Prostate gland (tissue), 2 donors: ENCODE measurements at regions not wholly inside any gene's neighbourhood (a gene's known extent, or its start where the extent isn't known, plus 50 kb on each side); places are given as distances from the start of the nearest gene placed in this dataset.

ENCODE experiments used
- CTCF ChIP-seq, 4 experiments: fragments of 200-600 bp in 2 of 4; fragments of 450-650 bp in 2 of 4; sonication (generic) in 2 of 4; IDR thresholded peaks; 1 replicate in 3 of 4; 2 replicates in 1 of 4; pipeline ENCODE4 v1.5.1; 2016 to 2019; ENCODE audit warnings: antibody characterized with exemption in 4 of 4, mild to moderate bottlenecking in 2 of 4, moderate library complexity in 2 of 4
- POLR2A ChIP-seq: fragments of 450-650 bp; IDR thresholded peaks from one replicate; pipeline ENCODE4 v1.6.1; 2016; ENCODE audit warnings: antibody characterized with exemption, mild to moderate bottlenecking
- POLR2AphosphoS5 ChIP-seq: sonication (generic); formaldehyde crosslinking; IDR thresholded peaks from one replicate; pipeline ENCODE4 v1.6.1; 2017; ENCODE audit warnings: antibody characterized with exemption

GRCh38 chr4:136838607-136839006 is 693.7 kb downstream of the PCDH18 start:
- no peak for TF ChIP-seq CTCF (IDR thresholded peaks at IDR 0.05)
- no peak for TF ChIP-seq POLR2A
- TF ChIP-seq POLR2AphosphoS5: no peak
